ENCODE measurements at regions not wholly inside any gene's neighbourhood (a gene's known extent, or its start where the extent isn't known, plus 50 kb on each side); places are given as distances from the start of the nearest gene placed in this dataset.

DNA sequence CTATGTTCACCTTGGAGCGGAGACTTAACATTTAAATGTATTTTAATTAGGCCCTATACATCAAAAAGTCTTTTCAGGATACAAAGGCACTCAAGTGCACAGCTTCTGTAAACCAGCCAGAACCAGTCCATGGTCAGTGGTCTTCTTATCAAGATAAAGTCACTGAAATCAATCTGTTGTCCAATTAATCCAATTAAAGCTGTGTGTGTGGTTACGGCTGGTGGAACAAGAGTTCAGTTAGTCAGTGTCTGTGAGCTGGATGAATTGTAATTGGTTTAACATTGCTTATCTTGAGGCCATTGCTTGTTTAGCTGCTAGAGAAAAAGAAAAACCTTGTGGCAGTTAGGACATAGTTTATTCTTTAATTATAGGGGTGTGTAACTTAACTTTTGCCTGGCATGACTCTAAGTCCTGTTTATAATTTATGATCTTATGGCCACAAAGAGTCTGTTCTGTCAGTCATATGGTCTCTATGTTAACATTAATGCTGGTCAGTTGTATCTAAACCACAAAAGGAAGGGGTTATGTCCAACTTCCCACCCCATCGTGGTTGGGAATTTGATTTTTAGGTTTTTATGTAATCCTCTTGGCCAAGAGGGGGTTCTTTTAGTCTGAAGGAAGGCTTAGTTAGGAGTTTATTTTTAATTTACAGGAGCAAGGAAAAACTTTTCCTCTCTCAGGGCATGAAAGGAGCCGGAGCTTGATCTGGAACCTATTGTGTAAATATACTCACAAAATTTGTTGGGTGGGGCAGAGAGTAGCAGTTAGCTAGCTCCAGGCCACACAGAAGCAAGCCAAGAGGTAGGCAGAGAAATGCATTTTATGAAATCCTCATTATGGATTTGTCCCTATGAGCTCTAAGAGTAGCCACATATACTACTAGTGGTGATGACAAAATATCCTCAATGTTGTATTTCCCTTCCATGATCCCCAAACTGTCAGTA lies 665.7 kb upstream of the ACTRT1 start:
- no peak overlapping the region for H3K27ac ChIP-seq
- no peak overlapping the region for H3K4me3 ChIP-seq
- no peak for DNase-seq
- WGBS, 4 donors, result 64 to 86% (median 75%) methylated on average over 4 of the region's 4 CpGs
- H3K4me1 ChIP-seq, result no peaks in the 10 kb centered on the region
- no peaks in the 10 kb centered on the region for H3K36me3 ChIP-seq
- ATAC-seq, result no peak
- TF ChIP-seq, protein P1, sequence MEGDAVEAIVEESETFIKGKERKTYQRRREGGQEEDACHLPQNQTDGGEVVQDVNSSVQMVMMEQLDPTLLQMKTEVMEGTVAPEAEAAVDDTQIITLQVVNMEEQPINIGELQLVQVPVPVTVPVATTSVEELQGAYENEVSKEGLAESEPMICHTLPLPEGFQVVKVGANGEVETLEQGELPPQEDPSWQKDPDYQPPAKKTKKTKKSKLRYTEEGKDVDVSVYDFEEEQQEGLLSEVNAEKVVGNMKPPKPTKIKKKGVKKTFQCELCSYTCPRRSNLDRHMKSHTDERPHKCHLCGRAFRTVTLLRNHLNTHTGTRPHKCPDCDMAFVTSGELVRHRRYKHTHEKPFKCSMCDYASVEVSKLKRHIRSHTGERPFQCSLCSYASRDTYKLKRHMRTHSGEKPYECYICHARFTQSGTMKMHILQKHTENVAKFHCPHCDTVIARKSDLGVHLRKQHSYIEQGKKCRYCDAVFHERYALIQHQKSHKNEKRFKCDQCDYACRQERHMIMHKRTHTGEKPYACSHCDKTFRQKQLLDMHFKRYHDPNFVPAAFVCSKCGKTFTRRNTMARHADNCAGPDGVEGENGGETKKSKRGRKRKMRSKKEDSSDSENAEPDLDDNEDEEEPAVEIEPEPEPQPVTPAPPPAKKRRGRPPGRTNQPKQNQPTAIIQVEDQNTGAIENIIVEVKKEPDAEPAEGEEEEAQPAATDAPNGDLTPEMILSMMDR (IDR thresholded peaks at IDR 0.05), result no peak
- no peak for TF ChIP-seq POLR2A (IDR thresholded peaks at IDR 0.05)
- H3K27me3 ChIP-seq, result no peaks in the 10 kb centered on the region
- no peaks in the 10 kb centered on the region for H3K9me3 ChIP-seq
- intact Hi-C loops (cut with DNase I), result no loop called here

DNA sequence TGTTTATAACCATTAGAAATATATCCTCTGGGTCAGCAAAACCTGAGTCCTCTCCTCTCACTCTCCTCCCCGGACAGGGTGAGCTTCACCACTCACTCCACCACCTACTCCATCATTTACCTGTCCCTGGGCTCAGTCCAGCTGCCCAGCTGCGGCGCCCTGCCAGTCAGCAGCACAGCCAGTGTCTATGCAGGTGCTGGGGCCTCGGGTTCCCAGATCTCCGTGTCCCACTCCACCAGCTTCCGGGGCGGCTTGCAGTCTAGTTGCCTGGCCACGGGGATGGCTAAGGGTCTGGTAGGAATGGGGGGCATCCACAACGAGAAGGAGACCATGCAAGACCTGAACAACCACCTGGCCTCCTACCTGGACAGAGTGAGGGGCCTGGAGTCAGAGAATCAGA lies 662.2 kb upstream of the ACTRT1 start:
- intact Hi-C loops (cut with DNase I), result no loop called here
- 71 to 84% (median 77%) methylated on average over 9 of the region's 9 CpGs for WGBS, 4 donors
- Histone ChIP-seq H3K4me3 (no peak overlapping the region), H3K9me3 (no peaks in the 10 kb centered on the region), H3K4me1 (no peaks in the 10 kb centered on the region), H3K27me3 (no peaks in the 10 kb centered on the region), H3K27ac (no peak overlapping the region), H3K36me3 (no peaks in the 10 kb centered on the region)
- TF ChIP-seq, protein P1 (IDR thresholded peaks at IDR 0.05), result no peak
- no peak for TF ChIP-seq POLR2A (IDR thresholded peaks at IDR 0.05)
- DNase-seq, result peak in 1 of 5 donors; percentile 34
- ATAC-seq, result no peak

DNA sequence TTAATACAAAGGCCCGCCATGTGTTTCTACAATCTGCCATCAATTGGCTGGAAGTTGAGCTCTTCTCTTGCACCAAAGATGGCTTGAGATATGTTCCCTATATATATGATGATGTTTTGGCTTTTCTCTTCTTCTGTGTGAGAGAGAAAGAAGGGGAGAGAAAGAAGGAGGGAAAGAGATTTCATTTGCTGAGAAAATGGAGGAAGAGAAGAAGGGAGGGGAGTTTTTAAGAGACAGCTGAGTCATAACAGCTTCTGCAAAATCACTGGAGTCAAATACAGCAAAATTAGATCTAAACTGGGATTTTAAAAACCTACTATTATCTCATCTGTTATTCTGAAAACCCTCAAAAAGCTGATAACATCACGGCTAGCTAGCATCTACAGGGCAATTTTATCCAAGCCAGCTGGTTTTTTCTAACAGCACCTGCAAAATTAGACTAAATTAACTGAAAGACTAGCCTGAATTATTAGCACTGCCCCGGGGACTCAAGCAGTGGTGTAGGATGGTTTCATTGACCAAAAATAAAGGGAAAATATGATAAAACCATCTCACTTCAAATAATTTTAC lies 647.6 kb upstream of the ACTRT1 start:
- Histone ChIP-seq H3K4me1 (no peaks in the 10 kb centered on the region), H3K4me3 (no peak overlapping the region), H3K27ac (no peak overlapping the region), H3K36me3 (no peaks in the 10 kb centered on the region), H3K27me3 (no peaks in the 10 kb centered on the region), H3K9me3 (no peaks in the 10 kb centered on the region)
- intact Hi-C loops (cut with DNase I), result no loop called here
- 52 to 75% (median 68%) methylated on average over 3 of the region's 3 CpGs for WGBS, 4 donors
- TF ChIP-seq, protein P1 (IDR thresholded peaks at IDR 0.05), result no peak
- no peak for TF ChIP-seq POLR2A (IDR thresholded peaks at IDR 0.05)
- DNase-seq (no peak), ATAC-seq (no peak)

DNA sequence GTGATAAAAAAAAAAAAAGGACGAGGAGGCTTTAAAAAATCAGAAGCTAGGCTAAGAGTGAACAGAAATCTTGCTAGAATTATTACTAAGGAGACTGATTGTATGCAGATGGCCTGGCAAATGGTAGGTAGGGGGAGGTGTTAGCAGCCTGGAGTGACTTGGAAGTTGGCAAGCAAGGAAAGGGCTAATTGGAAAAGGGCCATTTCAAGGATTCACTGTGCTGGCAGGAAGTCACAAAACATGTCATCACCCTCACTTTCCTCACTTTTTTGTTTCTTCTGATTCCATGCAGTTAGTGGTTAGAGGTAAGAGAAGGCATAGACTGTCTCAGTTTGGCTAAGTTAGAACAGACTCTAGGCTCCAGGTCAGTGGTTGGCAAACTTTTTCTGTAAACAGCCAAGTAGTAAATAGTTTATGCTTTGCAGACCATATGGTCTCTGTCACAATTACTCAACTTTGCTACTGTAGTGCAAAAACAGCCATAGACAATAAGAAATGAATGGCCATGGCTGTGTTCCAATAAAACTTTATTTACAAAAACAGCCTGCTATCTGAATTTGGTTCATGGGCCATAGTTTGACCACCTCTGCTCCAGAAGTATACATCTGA lies 646.5 kb upstream of the ACTRT1 start:
- ATAC-seq (no peak), DNase-seq (no peak)
- no peak overlapping the region for H3K27ac ChIP-seq
- no peak overlapping the region for H3K4me3 ChIP-seq
- no peaks in the 10 kb centered on the region for H3K4me1 ChIP-seq
- 11 to 38% (median 18%) methylated on average over 1 of the region's 1 CpG for WGBS, 4 donors
- intact Hi-C loops (cut with DNase I), result no loop called here
- TF ChIP-seq, protein P1 (IDR thresholded peaks at IDR 0.05), result no peak
- TF ChIP-seq POLR2A (IDR thresholded peaks at IDR 0.05), result no peak
- no peaks in the 10 kb centered on the region for H3K36me3 ChIP-seq
- no peaks in the 10 kb centered on the region for H3K9me3 ChIP-seq
- H3K27me3 ChIP-seq, result no peaks in the 10 kb centered on the region

Data from heart left ventricle (tissue), 16 donors.